GM12878 (cell line): ENCODE measurements at regions not wholly inside any gene's neighbourhood (a gene's known extent, or its start where the extent isn't known, plus 50 kb on each side); places are given as distances from the start of the nearest gene placed in this dataset.
"Not testable (repeated sequence)": the region's sequence is repeated elsewhere in the genome, so short reads cannot be mapped to it uniquely, and the experiment has no call there.

Experiments
- ATAC-seq: fragments of 200-7000 bp; cut with Tn5 transposase; 3 replicates; pipeline ENCODE4 v1.9.1; 2020; ENCODE audit warnings: mild to moderate bottlenecking, moderate library complexity
- BruUV-seq: library from RNA; stranded (reverse); fragments of 400-500 nt; replicated peaks from 2 replicates; lab custom pipeline; 2021; lab: Mats Ljungman, UMichigan
- CTCF ChIA-PET: fragments of 300-600 bp; sonication (Branson Sonifier 250); formaldehyde crosslinking; extraction: SDS; loops from one replicate; lab custom pipeline; 2021; ENCODE audit warnings: inconsistent platforms; lab: Yijun Ruan, JAX
- POLR2A ChIA-PET: fragments of 350-600 bp; formaldehyde crosslinking; extraction: SDS; loops from one replicate; lab custom pipeline; 2021; ENCODE audit warnings: inconsistent platforms; lab: Charles Lee
- RAD21 ChIA-PET: fragments of 300-600 bp; sonication (Branson Sonifier 250); formaldehyde crosslinking; loops from one replicate; lab custom pipeline; 2023; ENCODE audit warnings: antibody characterized with exemption; ENCODE audit not compliant: unreplicated experiment; lab: Charles Lee
- SMC1A ChIA-PET: fragments of 300-600 bp; sonication (Branson Sonifier 250); formaldehyde crosslinking; loops from one replicate; lab custom pipeline; 2023; ENCODE audit not compliant: unreplicated experiment, uncharacterized antibody; lab: Charles Lee
- DNase-seq: peaks from one replicate; pipeline ENCODE4 v3.0.0-alpha.2; 2011; ENCODE audit warnings: low read depth, low spot score
- FAIRE-seq: peaks from 3 replicates; lab custom pipeline; 2011; peaks lifted over from hg19 to GRCh38; lab: Jason Lieb, UNC
- H2AFZ ChIP-seq: 2 replicates; pipeline ENCODE4 v1.6.0; 2011; ENCODE audit warnings: low read depth, low read length, control low read depth; ENCODE audit not compliant: control insufficient read depth
- H3K27ac ChIP-seq: 2 replicates; pipeline ENCODE4 v1.5.1; 2011; ENCODE audit warnings: control low read depth; ENCODE audit not compliant: control insufficient read depth, insufficient read depth
- H3K27me3 ChIP-seq, 2 experiments: replicated peaks in 1 of 2; 2 replicates each; pipeline versions ENCODE4 v1.6.0 to v1.6.1; 2011; ENCODE audit warnings: low read length in 1 of 2; ENCODE audit not compliant: control insufficient read depth in 2 of 2, insufficient read depth in 2 of 2
- H3K36me3 ChIP-seq, 2 experiments: 2 replicates each; pipeline ENCODE4 v1.5.1; 2011; ENCODE audit warnings: low read length in 1 of 2; ENCODE audit not compliant: control insufficient read depth in 2 of 2, insufficient read depth in 2 of 2
- H3K4me1 ChIP-seq: 2 replicates; pipeline ENCODE4 v1.6.1; 2011; ENCODE audit warnings: mild to moderate bottlenecking, low read length, moderate library complexity, mixed read lengths; ENCODE audit not compliant: control insufficient read depth, insufficient read depth
- H3K4me2 ChIP-seq: 2 replicates; pipeline ENCODE4 v1.6.0; 2011; ENCODE audit warnings: control low read depth; ENCODE audit not compliant: control insufficient read depth, insufficient read depth
- H3K4me3 ChIP-seq: fragments of 200-600 bp; sonication (generic); 2 replicates; pipeline ENCODE4 v1.5.1; 2016
- H3K79me2 ChIP-seq: 2 replicates; pipeline ENCODE4 v1.6.0; 2011; ENCODE audit warnings: low read length; ENCODE audit not compliant: control insufficient read depth, insufficient read depth
- H3K9ac ChIP-seq: 2 replicates; pipeline ENCODE4 v1.8.0; 2011; ENCODE audit warnings: low read length, control low read depth, mixed read lengths; ENCODE audit not compliant: control insufficient read depth, insufficient read depth
- H3K9me3 ChIP-seq: replicated peaks from 3 replicates; pipeline ENCODE4 v1.5.1; 2011; ENCODE audit warnings: mild to moderate bottlenecking, low read length; ENCODE audit not compliant: control insufficient read depth, insufficient read depth
- H4K20me1 ChIP-seq: 2 replicates; pipeline ENCODE4 v1.6.0; 2011; ENCODE audit not compliant: control insufficient read depth, insufficient read depth
- CHD4 ChIP-seq: fragments of 200-600 bp; sonication (generic); IDR thresholded peaks from 2 replicates; pipeline ENCODE4 v1.6.1; 2016; ENCODE audit warnings: mild to moderate bottlenecking
- KDM1A ChIP-seq: fragments of 200-600 bp; sonication (generic); IDR thresholded peaks from 2 replicates; pipeline ENCODE4 v1.6.1; 2016; ENCODE audit warnings: borderline replicate concordance
- NBN ChIP-seq: fragments of 450-650 bp; IDR thresholded peaks from 2 replicates; pipeline ENCODE4 v1.6.1; 2016
- POLR2AphosphoS5 ChIP-seq: IDR thresholded peaks from 2 replicates; pipeline ENCODE4 v1.6.1; 2011; ENCODE audit warnings: mild to moderate bottlenecking, low read length, inconsistent platforms
- RB1 ChIP-seq: fragments of 450-650 bp; formaldehyde crosslinking; IDR thresholded peaks from 2 replicates; pipeline ENCODE4 v1.6.1; 2017; ENCODE audit warnings: mild to moderate bottlenecking, borderline replicate concordance
- SPI1 ChIP-seq: IDR thresholded peaks from 2 replicates; pipeline ENCODE4 v1.6.1; 2011; ENCODE audit warnings: low read depth, mild to moderate bottlenecking, low read length, moderate library complexity, borderline replicate concordance; ENCODE audit not compliant: insufficient read depth
- ZNF207 ChIP-seq: fragments of 450-650 bp; IDR thresholded peaks from 2 replicates; pipeline ENCODE4 v1.6.1; 2014; ENCODE audit warnings: antibody characterized with exemption, mild to moderate bottlenecking, borderline replicate concordance
- WGBS: methylation state at CpG from one replicate; pipeline ENCODE4 v1.1.6; 2016; ENCODE audit warnings: low lambda C conversion rate; ENCODE audit not compliant: insufficient replicate concordance, insufficient coverage; ENCODE audit errors: missing lambda C conversion rate; 5-methylcytosine and 5-hydroxymethylcytosine counted together
- in situ Hi-C: fragments of 300-500 bp; cut with MboI; formaldehyde crosslinking; loops from 9 replicates; pipeline ENCODE4 v1.14.3; 2018; ENCODE audit warnings: mixed read lengths
- intact Hi-C: fragments of 100-400 bp; cut with micrococcal nuclease; formaldehyde crosslinking; loops from one replicate; pipeline ENCODE4 v1.14.2; 2022; ENCODE audit not compliant: unreplicated experiment
- TF ChIP-seq, protein P1 (sequence below): fragments of 450-650 bp; IDR thresholded peaks from 2 replicates; pipeline ENCODE4 v1.6.1; 2017; ENCODE audit warnings: borderline replicate concordance

DNA sequence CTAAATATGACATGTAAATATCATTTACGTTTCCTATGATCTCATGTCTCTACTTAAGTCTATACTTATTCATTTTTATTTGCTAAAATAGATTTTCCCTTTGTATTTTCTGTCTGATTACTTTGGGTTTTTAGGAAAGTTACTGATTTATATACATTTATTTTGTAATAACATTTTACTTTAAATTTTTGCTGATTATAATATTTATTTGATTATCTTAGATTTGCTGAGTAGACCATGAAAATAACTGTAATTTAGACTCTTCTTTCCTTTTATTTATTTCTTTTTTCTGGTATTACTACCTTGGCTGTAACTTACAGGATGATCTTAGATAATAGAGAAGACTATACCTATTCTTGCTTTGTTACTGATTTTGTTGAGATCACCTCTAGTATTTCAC lies 159.9 kb upstream of the POGK start:
- Histone ChIP-seq H3K79me2 (no peaks in the 10 kb centered on the region), H3K4me2 (no peak overlapping the region), H3K36me3 (no peaks in the 10 kb centered on the region), H3K27me3 (no peaks in the 10 kb centered on the region), H3K27ac (no peak overlapping the region), H3K9ac (no peak overlapping the region), H3K4me3 (no peak overlapping the region), H3K9me3 (no peaks in the 10 kb centered on the region), H2AFZ (no peak overlapping the region), H3K4me1 (no peaks in the 10 kb centered on the region), H4K20me1 (no peaks in the 10 kb centered on the region)
- intact Hi-C loops: no loop called here
- ChIA-PET SMC1A (no interaction called here), POLR2A (no interaction called here), CTCF (no interaction called here), RAD21 (no interaction called here)
- TF ChIP-seq POLR2AphosphoS5: no peak
- TF ChIP-seq SPI1: no peak
- no peak for TF ChIP-seq NBN
- no peak for TF ChIP-seq RB1
- TF ChIP-seq, protein P1, sequence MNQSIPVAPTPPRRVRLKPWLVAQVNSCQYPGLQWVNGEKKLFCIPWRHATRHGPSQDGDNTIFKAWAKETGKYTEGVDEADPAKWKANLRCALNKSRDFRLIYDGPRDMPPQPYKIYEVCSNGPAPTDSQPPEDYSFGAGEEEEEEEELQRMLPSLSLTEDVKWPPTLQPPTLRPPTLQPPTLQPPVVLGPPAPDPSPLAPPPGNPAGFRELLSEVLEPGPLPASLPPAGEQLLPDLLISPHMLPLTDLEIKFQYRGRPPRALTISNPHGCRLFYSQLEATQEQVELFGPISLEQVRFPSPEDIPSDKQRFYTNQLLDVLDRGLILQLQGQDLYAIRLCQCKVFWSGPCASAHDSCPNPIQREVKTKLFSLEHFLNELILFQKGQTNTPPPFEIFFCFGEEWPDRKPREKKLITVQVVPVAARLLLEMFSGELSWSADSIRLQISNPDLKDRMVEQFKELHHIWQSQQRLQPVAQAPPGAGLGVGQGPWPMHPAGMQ: no peak
- TF ChIP-seq CHD4: no peak
- TF ChIP-seq KDM1A: no peak
- BruUV-seq: no TSS peak
- FAIRE-seq (no peak), ATAC-seq (no peak), DNase-seq (no peak)
- WGBS: 0% methylated on average over 1 of the region's 1 CpG
- in situ Hi-C loops: no loop called here

GRCh38 chr1:166682588-166682987 lies 156.7 kb upstream of the POGK start:
- RAD21 ChIA-PET: no interaction called here
- in situ Hi-C loops: no loop called here

GRCh38 chr1:166684669-166685068 lies 154.6 kb upstream of the POGK start:
- CTCF ChIA-PET, H3K4me3 ChIP-seq, ATAC-seq, POLR2A ChIA-PET, H3K4me1 ChIP-seq, H4K20me1 ChIP-seq, RAD21 ChIA-PET, H3K9ac ChIP-seq, H2AFZ ChIP-seq, H3K27ac ChIP-seq, intact Hi-C loops, H3K36me3 ChIP-seq, FAIRE-seq, H3K4me2 ChIP-seq, SMC1A ChIA-PET, DNase-seq, H3K79me2 ChIP-seq, in situ Hi-C loops, H3K27me3 ChIP-seq, BruUV-seq, H3K9me3 ChIP-seq: not testable (repeated sequence)

More at GRCh38 chr1:166682588-166682987, 156.7 kb upstream of the POGK start:
- no TSS peak for BruUV-seq
- no peaks in the 10 kb centered on the region for H3K27me3 ChIP-seq
- TF ChIP-seq SPI1 (no peak), ZNF207 (no peak)
- TF ChIP-seq, all 136 proteins: peak for 0
- intact Hi-C loops: no loop called here
- no peaks in the 10 kb centered on the region for H4K20me1 ChIP-seq
- ChIA-PET SMC1A (no interaction called here), CTCF (no interaction called here), POLR2A (no interaction called here)
- H2AFZ ChIP-seq: no peak overlapping the region
- H3K4me3 ChIP-seq: no peak overlapping the region
- no peak for ATAC-seq
- H3K36me3 ChIP-seq: no peaks in the 10 kb centered on the region
- no peak overlapping the region for H3K9ac ChIP-seq
- 86% methylated on average over 1 of the region's 1 CpG for WGBS
- no peaks in the 10 kb centered on the region for H3K79me2 ChIP-seq
- FAIRE-seq: no peak
- no peak for DNase-seq
- H3K27ac ChIP-seq: no peak overlapping the region
- no peaks in the 10 kb centered on the region for H3K9me3 ChIP-seq
- H3K4me2 ChIP-seq: no peak overlapping the region
- no peaks in the 10 kb centered on the region for H3K4me1 ChIP-seq
